HEK293T (cell line): ENCODE measurements at regions not wholly inside any gene's neighbourhood (a gene's known extent, or its start where the extent isn't known, plus 50 kb on each side); places are given as distances from the start of the nearest gene placed in this dataset.

Source experiments
- CTCF ChIA-PET: fragments of 350-600 bp; formaldehyde crosslinking; extraction: SDS; loops from one replicate; lab custom pipeline; 2021; ENCODE audit warnings: antibody characterized with exemption, inconsistent platforms; lab: Yijun Ruan, JAX
- POLR2A ChIA-PET: fragments of 350-600 bp; formaldehyde crosslinking; extraction: SDS; loops from one replicate; lab custom pipeline; 2020; ENCODE audit warnings: antibody characterized with exemption, inconsistent platforms; lab: Yijun Ruan, JAX
- DNase-seq: peaks from one replicate; pipeline ENCODE4 v3.0.0; 2012; ENCODE audit warnings: mixed read lengths; ENCODE audit errors: extremely low spot score
- ARNT ChIP-seq: fragments of 450-650 bp; IDR thresholded peaks from 2 replicates; pipeline ENCODE4 v1.6.1; 2017; ENCODE audit warnings: mild to moderate bottlenecking
- BHLHE40 ChIP-seq: fragments of 450-650 bp; IDR thresholded peaks from 2 replicates; pipeline ENCODE4 v1.6.1; 2016; ENCODE audit warnings: mild to moderate bottlenecking, moderate library complexity, borderline replicate concordance
- CTBP1 ChIP-seq: fragments of 450-650 bp; IDR thresholded peaks from 2 replicates; pipeline ENCODE4 v1.6.1; 2016; ENCODE audit warnings: borderline replicate concordance
- ELF4 ChIP-seq: fragments of 450-650 bp; IDR thresholded peaks from 2 replicates; pipeline ENCODE4 v1.6.1; 2017; ENCODE audit warnings: antibody characterized with exemption
- FOXA1 ChIP-seq: fragments of 450-650 bp; IDR thresholded peaks from 2 replicates; pipeline ENCODE4 v1.6.1; 2016; ENCODE audit warnings: mild to moderate bottlenecking
- FOXK2 ChIP-seq: fragments of 450-650 bp; IDR thresholded peaks from 2 replicates; pipeline ENCODE4 v1.6.1; 2016; ENCODE audit warnings: mild to moderate bottlenecking
- FOXM1 ChIP-seq: fragments of 450-650 bp; IDR thresholded peaks from 2 replicates; pipeline ENCODE4 v1.6.1; 2017; ENCODE audit warnings: mild to moderate bottlenecking, borderline replicate concordance
- HDGF ChIP-seq: fragments of 450-650 bp; IDR thresholded peaks from 2 replicates; pipeline ENCODE4 v1.6.1; 2017; ENCODE audit warnings: antibody characterized with exemption, borderline replicate concordance
- L3MBTL2 ChIP-seq: fragments of 450-650 bp; conservative IDR thresholded peaks from 2 replicates; pipeline ENCODE4 v1.6.1; 2016; ENCODE audit warnings: mild to moderate bottlenecking
- LEF1 ChIP-seq: fragments of 450-650 bp; IDR thresholded peaks from 2 replicates; pipeline ENCODE4 v1.6.1; 2017; ENCODE audit warnings: mild to moderate bottlenecking, borderline replicate concordance
- NFRKB ChIP-seq: fragments of 450-650 bp; IDR thresholded peaks from 2 replicates; pipeline ENCODE4 v1.6.1; 2016; ENCODE audit warnings: mild to moderate bottlenecking, moderate library complexity
- PKNOX1 ChIP-seq: fragments of 450-650 bp; IDR thresholded peaks from 2 replicates; pipeline ENCODE4 v1.6.1; 2016
- SP1 ChIP-seq: fragments of 450-650 bp; IDR thresholded peaks from 2 replicates; pipeline ENCODE4 v1.6.1; 2017
- SUZ12 ChIP-seq: fragments of 450-650 bp; IDR thresholded peaks from 2 replicates; pipeline ENCODE4 v1.6.1; 2016; ENCODE audit warnings: mild to moderate bottlenecking
- TARDBP ChIP-seq: fragments of 450-650 bp; IDR thresholded peaks from 2 replicates; pipeline ENCODE4 v1.6.1; 2016
- ZNF384 ChIP-seq: fragments of 450-650 bp; IDR thresholded peaks from 2 replicates; pipeline ENCODE4 v1.6.1; 2016

- ChIA-PET POLR2A (no interaction called here), CTCF (no interaction called here)
- TF ChIP-seq L3MBTL2 (no peak), NFRKB (no peak), CTBP1 (no peak), PKNOX1 (no peak), HDGF (no peak), BHLHE40 (no peak), SP1 (no peak), ZNF384 (no peak), TARDBP (no peak)
- DNase-seq, result no peak
Observed at GRCh38 chr9:89768051-89768450, 163.2 kb downstream of the GADD45G start.

GRCh38 chr9:89768650-89769071 lies 163.8 kb downstream of the GADD45G start:
- CTCF ChIA-PET, result no interaction called here
- no peak for TF ChIP-seq FOXA1
- TF ChIP-seq ZNF384, result no peak
- TF ChIP-seq BHLHE40, result no peak
- TF ChIP-seq ELF4, result no peak
- no peak for TF ChIP-seq PKNOX1
- TF ChIP-seq LEF1, result no peak
- no peak for TF ChIP-seq L3MBTL2
- no peak for TF ChIP-seq SP1
- no peak for TF ChIP-seq ARNT
- TF ChIP-seq TARDBP, result no peak

GRCh38 chr9:89770531-89771174 lies 165.8 kb downstream of the GADD45G start:
- DNase-seq, result no peak
- CTCF ChIA-PET, result no interaction called here
- TF ChIP-seq FOXA1, result no peak
- TF ChIP-seq HDGF, result no peak
- no peak for TF ChIP-seq L3MBTL2
- TF ChIP-seq LEF1, result no peak
- no peak for TF ChIP-seq NFRKB
- TF ChIP-seq CTBP1, result no peak
- TF ChIP-seq ARNT, result no peak
- no peak for TF ChIP-seq PKNOX1
- TF ChIP-seq ZNF384, result no peak
- no peak for TF ChIP-seq FOXK2
- no peak for TF ChIP-seq SP1
- no peak for TF ChIP-seq ELF4
- no peak for TF ChIP-seq TARDBP
- no peak for TF ChIP-seq BHLHE40
- TF ChIP-seq SUZ12, result no peak
- no peak for TF ChIP-seq FOXM1
- POLR2A ChIA-PET, result no interaction called here

More at GRCh38 chr9:89768650-89769071, 163.8 kb downstream of the GADD45G start:
- no peak for DNase-seq
- POLR2A ChIA-PET, result no interaction called here

GRCh38 chr9:89771205-89771604 lies 166.4 kb downstream of the GADD45G start:
- ChIA-PET POLR2A (no interaction called here), CTCF (no interaction called here)
- DNase-seq, result no peak
- TF ChIP-seq ARNT, result no peak
- TF ChIP-seq ZNF384, result no peak
- TF ChIP-seq PKNOX1, result no peak
- no peak for TF ChIP-seq LEF1
- TF ChIP-seq SUZ12, result no peak
- TF ChIP-seq FOXA1, result no peak
- TF ChIP-seq SP1, result no peak
- TF ChIP-seq FOXM1, result no peak
- no peak for TF ChIP-seq ELF4
- no peak for TF ChIP-seq TARDBP
- TF ChIP-seq L3MBTL2, result no peak
- no peak for TF ChIP-seq BHLHE40
- TF ChIP-seq NFRKB, result no peak
- TF ChIP-seq FOXK2, result no peak
- no peak for TF ChIP-seq HDGF

- no peak for TF ChIP-seq FOXK2
- no peak for TF ChIP-seq FOXA1
- no peak for TF ChIP-seq TARDBP
- no peak for TF ChIP-seq ARNT
- no peak for TF ChIP-seq HDGF
- no peak for TF ChIP-seq CTBP1
- TF ChIP-seq PKNOX1, result no peak
- TF ChIP-seq ELF4, result no peak
- no peak for TF ChIP-seq SUZ12
- TF ChIP-seq NFRKB, result no peak
- CTCF ChIA-PET, result no interaction called here
- POLR2A ChIA-PET, result no interaction called here
- DNase-seq, result no peak
Observed at GRCh38 chr9:89773170-89773569, 168.4 kb downstream of the GADD45G start.
